GM19397 (cell line): ENCODE measurements at regions not wholly inside any gene's neighbourhood (a gene's known extent, or its start where the extent isn't known, plus 50 kb on each side); places are given as distances from the start of the nearest gene placed in this dataset.

Experiments used
- ATAC-seq: cut with Tn5 transposase; IDR thresholded peaks from one replicate; pipeline ENCODE4 v1.9.1; 2021; ENCODE audit warnings: mild to moderate bottlenecking, moderate library complexity; ENCODE audit not compliant: unreplicated experiment

GRCh38 chr9:80066931-80067330 lies 495.2 kb downstream of the TLE4 start:
- ATAC-seq: no peak

GRCh38 chr9:80062567-80062966 lies 490.8 kb downstream of the TLE4 start:
- ATAC-seq: no peak

DNA sequence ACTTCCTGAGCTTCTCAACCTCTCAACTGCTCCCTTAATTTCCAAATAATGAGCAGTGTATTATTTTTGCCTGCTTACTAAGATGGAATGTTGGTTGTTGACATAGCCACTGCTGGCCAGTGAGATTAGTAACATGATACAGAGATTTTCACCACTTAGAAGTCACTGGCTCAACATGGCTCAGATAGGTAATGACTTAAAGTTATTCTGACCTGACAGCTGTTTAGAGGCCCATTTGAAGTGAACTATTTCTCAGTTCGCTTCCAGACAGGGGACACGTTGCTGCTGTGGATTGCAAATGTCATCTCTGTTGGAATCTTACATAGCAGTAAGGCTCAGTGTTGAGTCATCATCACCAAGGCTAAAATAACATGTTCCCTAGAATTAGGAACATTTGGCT lies 490.2 kb downstream of the TLE4 start:
- no peak for ATAC-seq

GRCh38 chr9:80061096-80061495 lies 489.3 kb downstream of the TLE4 start:
- ATAC-seq: no peak

DNA sequence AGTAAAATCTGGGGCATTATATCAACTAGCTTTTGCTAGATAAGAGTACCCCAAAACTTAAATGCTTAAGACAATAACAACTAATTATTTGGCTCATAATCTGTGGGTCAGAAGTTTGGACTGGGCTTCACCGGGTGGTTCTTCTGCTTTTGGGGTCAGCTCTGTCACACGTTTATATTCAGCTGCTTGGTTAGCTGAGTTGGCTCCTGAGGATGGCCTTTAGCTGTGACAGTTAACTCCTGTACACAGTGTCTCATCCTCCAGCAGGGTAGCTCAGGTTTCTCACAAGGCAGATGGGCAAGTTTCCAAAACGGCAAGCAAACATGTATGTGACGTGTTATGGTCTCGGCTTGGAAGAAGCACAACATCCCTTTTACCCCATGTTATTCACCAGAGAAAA lies 488.2 kb downstream of the TLE4 start:
- ATAC-seq: no peak

- ATAC-seq: no peak
Observed at GRCh38 chr9:80059191-80059590, 487.4 kb downstream of the TLE4 start.

DNA sequence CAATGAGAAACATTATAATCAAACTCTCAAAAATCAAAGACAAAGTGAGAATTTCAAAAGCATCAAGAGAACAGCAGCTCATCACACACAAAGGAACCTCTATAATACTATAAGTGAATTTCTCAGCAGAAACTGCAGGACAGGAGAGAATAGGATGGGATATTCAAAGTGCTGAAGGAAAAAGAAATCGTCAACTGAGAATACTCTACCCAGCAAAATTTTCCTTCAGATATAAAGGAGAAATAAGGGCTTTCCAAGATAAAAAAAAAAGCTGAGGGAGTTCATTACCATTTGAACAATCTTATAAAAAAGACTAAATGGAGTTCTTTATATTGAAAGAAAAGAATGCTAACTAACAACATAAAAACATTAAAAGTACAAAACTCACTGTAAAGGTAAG lies 481.1 kb downstream of the TLE4 start:
- ATAC-seq: no peak

DNA sequence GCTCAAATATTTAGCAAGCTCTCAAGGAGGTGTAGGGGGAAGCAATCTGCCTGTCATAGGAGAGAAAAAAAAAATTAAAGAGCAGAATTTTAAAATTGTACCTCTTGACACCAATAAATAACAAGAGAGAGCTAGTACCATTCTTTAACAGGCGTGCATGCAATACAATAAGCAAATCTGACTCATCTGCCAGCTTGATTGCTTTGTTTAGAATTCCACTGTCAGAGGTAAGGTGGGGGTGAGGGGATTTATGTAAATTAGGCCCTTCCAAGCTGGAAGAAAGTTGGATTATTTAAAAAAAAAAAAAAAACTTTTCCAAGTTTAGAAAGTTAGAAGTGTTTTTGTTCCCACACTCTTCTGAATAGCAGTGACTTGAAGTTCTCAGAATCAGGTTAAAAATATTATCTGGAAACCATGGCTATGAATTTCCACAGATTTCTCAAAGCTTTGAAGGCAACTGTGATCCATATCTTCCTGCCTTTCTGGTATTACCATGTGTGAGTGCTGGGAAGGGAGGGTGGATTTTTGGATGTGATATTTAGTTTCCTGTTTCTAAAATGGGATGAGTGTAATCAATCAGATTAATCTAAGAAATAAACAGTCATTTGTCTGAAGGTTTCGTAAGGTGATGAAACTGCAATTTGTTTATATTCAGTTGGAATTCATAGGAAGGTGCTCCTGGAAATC lies 477.5 kb downstream of the TLE4 start:
- no peak for ATAC-seq

GRCh38 chr9:80046481-80046880 lies 474.7 kb downstream of the TLE4 start:
- ATAC-seq: no peak

DNA sequence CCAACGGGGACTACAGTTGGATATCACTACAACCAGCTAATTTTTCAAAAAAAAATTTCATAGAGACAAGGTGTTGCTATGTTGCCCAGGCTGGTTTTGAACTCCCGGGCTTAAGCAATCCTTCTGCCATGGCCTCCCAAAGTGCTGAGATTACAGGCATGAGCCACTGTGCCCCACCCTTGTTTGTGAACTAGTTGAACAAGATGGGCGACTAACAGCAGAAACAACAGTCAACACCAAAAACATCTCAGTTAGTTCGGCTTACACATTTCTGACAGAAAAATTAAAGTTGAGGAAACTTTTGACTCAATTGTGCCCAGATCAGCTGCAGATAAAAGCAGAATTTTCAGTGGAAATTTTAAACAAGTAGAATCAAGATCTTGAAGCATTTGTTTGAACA lies 470.1 kb downstream of the TLE4 start:
- no peak for ATAC-seq

- ATAC-seq: no peak
Observed at GRCh38 chr9:80040457-80040856, 468.7 kb downstream of the TLE4 start.

DNA sequence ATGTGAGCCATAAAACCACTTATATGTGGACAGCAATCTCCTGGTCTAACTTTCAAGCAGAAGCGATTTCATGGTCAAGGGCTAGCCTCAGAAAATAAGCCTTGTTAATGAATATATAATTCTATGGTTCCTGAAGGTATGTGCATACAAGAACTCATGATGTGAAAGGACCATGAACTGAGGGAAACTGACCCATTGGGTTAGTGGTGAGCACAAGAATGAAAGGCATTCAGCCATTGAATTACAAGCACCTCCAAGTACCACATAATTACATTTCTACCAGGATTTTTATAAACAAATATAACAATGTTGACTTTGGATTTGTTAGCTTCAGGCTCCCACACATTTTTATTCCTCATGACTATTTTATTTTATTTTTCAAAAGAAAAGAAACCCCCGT lies 459.0 kb downstream of the TLE4 start:
- no peak for ATAC-seq

DNA sequence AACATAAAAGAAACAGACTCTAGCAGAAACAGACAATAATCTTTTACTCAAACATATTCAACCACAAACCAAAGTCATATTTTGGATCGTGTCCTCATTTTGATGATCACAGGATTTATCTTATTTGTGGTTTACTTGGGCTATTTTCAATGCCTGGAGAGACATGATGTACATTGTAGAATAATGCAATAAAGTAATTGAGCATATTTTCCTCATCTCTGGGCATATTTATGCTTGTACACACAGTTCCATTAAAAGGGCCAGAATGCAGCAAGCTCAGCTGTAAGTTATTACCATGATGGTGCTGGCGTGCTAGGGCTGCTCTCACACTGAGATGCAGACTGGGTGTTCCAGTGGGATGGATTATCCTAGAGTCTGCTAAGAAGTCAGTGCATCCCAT lies 456.7 kb downstream of the TLE4 start:
- ATAC-seq: no peak

- no peak for ATAC-seq
Observed at GRCh38 chr9:80025796-80026520, 454.2 kb downstream of the TLE4 start.

GRCh38 chr9:80025131-80025530 lies 453.4 kb downstream of the TLE4 start:
- ATAC-seq: no peak

GRCh38 chr9:80020530-80020929 lies 448.8 kb downstream of the TLE4 start:
- no peak for ATAC-seq

- ATAC-seq: no peak
Observed at GRCh38 chr9:80020056-80020455, 448.3 kb downstream of the TLE4 start.

DNA sequence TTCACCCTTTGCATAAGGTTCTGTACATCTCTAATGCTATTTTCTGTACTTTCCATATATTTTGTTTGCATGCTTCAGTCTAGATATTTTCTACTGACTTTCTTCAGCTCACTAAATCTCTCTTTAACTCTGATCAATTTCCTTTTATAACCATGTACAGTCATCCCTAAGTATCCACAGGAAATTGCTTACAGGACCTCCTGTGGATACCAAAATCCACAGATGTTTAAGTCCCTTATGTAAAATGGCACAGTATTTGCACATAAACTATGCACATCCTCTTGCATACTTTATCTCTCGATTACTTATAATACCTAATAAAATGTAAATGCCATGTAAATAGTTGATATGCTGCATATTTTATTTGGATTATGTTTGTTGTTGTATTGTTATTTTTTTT lies 442.1 kb downstream of the TLE4 start:
- ATAC-seq: no peak

GRCh38 chr9:80012557-80013330 lies 441.0 kb downstream of the TLE4 start:
- no peak for ATAC-seq

DNA sequence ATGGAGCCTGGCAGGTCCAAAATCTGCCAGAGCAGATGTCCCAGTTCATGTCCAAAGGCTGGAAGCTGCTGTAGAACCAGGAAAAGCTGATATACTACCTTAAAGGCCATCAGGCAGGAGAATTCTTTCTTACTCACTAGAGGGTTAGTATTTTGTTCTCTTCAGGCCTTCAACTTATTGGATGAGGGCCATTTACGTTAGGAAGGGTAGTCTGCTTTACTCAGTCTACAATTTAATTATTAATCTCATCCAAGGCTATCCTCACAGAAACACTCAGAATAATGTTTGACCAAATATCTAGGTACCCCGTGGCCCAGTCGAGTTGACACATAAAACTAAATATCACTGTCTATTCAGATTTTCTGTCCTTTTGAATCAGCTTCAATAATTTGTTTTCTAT lies 437.4 kb downstream of the TLE4 start:
- no peak for ATAC-seq

- no peak for ATAC-seq
Observed at GRCh38 chr9:80004714-80005113, 432.9 kb downstream of the TLE4 start.

GRCh38 chr9:79990536-79990935 lies 418.8 kb downstream of the TLE4 start:
- no peak for ATAC-seq
